HG02678 (cell line): ENCODE measurements at regions not wholly inside any gene's neighbourhood (a gene's known extent, or its start where the extent isn't known, plus 50 kb on each side); places are given as distances from the start of the nearest gene placed in this dataset.
A peak's percentile ranks its signal among the peaks of the same experiment; 100 is the strongest.

ENCODE experiments used
- ATAC-seq: cut with Tn5 transposase; IDR thresholded peaks from one replicate; pipeline ENCODE4 v1.9.1; 2021; ENCODE audit warnings: mild to moderate bottlenecking, moderate library complexity; ENCODE audit not compliant: unreplicated experiment

DNA sequence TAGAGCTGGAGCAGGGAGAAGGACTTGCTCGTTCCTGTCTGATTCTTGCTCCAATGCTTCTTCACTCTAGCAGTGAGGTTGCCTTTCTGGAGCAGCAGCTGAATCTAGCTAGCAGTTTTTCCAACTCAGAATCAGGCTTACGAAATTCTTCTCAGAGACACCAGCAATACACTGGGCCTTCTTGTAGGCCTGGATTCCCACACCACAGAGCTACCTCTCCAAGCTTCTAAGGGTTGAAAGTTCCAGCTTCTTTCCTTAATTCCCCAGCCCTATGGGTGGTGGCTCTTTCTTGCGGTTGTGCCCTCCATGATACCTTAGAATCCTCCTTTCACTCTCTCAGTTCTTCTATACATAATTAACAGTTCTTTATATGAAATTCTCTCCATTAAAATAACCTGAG, 586.6 kb downstream of the INHBA start:
- ATAC-seq: no peak

DNA sequence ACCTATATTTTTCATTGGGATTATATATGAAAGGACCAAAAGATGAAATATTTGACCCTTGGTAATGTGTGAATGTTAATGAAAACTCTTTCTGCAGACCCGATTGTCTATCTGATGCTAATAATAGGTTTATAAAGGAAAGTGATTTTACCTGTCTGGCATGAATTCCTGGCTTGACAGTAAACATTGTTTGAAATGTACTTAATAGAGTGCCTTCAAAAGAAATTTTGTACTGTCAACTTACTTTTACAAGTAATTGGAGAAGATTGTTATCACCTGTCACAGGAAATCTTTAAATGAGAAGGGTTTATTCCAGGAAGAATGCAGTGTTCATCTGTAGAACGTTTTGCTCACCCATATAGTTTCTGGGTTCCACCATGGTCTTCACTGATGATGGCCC, 588.2 kb downstream of the INHBA start:
- no peak for ATAC-seq

DNA sequence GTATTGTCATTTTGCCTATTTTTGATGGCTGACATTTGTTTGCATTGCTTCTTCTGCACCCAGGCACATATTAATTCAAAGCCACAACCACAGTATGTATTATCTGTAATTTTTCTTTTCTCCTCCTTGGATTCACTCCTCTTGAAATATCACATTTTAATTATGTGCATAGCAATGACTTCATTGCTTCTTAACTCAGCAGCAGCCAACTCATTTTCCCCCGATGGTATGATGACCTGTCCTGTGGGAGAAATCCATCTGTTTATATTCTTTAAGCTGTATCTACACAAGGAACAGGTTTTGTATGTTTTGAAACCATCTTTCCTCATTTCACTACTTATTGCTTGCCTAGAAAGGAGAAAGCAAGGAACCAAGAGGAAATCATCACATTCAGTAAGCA, 588.8 kb downstream of the INHBA start:
- ATAC-seq: no peak

DNA sequence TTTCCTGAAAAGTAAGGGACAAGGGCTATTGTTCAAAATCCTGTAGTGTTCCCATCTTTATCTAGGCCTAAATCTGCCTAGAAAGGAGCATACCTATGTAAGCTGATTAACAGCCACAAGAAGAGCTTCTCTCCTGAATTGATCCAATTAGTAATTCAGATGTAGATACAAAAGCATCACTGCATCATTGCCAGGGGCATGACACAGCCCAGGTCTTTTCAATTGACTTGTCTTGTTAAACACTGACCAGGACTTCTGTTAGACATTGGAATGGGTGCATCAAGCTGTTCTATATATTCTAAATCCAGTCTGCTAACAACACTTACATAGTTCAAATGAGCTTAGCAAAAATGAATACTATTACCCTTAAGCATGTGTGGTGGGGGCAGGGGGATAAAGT, 589.2 kb downstream of the INHBA start:
- ATAC-seq: no peak

DNA sequence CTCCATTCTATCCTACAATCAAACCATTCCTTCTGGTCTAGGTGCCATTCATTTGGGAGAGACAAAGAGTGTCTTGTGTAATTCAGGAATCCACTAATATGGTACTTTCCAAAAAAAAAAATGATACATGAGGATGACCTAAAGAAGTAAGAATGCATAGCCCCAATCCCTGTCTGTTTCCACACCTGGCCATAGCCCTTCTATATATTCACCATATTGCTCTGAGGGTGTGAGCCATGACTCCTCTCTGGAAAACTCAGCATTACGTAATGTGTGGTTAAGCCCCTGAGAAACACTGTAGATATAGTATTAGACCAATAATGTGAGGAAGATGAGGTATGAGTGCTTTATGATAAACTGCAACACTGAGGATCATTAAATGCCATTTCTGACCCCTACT, 592.7 kb downstream of the INHBA start:
- no peak for ATAC-seq

DNA sequence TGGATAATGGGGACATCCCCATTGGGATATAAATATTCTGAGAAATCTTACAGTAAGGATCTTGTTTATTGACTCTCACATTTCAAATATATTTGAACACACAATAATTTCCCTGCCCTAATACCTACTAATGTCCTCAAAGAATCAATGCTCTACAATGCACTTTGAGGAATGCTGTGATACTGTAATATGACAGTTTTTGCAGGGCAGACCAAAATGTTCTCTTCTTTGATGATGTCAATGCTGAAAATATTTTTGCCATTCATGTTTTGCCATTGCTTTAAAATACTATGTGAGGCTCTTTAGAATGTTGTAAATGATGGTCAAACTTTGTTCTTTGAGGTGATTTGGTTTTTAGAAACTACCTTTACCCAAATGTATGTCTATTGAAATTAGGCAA, 594.1 kb downstream of the INHBA start:
- ATAC-seq: no peak

DNA sequence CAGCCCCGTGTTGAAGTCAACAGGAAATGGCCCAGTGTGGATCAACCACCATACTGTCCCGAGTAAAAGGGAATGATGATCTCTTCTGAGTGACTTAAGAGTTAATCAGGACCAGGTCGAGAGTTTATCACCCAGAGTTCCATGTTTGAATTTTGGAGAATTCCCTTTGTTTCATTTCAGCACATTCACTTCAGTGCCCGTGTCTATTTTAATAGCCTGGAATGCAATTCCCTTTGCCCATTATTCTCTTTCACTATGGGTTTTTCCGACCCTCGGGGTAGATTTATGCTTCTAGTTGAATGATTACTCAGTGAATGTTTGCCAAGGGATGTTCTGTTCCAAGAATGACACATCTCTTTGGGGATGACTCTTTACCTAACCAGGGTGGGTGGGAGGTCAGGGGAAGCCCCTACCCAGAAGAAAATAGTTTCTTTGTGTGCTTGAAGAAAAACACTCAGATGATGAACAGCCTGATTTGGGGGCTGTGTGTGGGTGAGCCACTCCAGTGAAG, 594.9 kb downstream of the INHBA start:
- peak; percentile 47 for ATAC-seq

DNA sequence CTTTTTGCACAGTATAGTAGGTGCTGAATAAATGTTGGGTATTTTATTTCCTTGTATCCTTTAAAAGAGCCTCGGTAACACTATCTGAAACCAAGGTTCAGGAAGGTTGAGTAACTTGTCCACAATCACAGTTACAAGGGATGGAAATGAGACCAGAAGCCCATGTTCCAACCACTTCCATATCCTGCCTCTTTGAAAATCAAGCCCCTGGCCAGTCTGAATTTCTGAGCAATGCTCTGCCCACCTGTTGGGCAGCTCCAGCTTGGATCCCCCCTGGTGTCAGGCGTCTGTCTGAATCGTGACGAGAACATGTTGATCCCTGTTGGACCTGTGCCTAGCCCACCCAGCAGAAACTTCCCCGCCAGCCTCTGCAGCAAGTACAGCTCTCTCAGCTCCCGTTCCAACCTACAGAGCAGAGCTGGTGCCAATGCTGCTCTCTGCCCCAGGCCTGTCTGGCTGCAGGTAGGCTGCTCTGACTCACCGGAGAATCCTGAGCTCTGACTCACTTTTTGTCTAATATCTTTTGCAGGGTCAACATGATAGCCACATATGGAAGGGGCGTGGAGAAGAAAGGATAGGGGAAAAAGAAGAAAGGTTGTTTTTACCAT, 595.5 kb downstream of the INHBA start:
- ATAC-seq: no peak

DNA sequence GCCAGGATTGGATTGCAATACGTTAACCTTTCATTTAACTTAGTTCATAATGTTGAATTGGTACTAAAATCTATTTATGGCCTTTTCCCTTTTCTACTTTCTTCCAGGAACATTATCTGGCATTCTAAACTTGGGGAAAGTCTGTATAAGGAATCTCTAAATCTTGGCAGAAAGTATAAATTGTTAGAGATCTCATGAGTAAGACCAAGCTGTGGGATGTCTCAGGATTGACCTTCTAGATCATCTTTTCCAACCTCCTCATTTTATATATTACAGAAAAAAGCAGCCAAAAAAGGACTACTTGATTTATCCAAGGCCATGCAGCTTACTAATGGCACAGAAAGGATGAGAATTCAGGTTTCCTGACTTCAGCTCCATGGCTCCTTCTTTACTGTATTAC, 598.3 kb downstream of the INHBA start:
- no peak for ATAC-seq

DNA sequence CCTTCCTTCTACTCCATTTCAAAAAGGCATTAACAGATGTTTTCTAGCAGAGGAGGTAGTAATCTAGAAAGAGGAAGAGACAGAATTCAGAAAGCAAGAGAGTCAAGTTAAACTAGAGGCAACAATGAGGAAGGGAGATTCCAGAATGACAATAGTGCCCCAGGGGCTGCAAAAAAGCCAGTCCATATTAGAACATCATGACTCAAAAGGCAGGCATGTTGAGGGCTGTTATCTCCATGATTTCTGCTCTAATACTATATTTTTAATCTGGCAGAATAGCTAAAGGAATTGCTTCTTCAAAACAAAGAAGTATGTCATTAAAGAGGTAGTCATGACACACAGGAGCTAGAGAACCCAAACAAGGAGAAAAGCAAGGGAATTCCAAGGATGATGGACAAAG, 599.6 kb downstream of the INHBA start:
- ATAC-seq: peak; percentile 63

DNA sequence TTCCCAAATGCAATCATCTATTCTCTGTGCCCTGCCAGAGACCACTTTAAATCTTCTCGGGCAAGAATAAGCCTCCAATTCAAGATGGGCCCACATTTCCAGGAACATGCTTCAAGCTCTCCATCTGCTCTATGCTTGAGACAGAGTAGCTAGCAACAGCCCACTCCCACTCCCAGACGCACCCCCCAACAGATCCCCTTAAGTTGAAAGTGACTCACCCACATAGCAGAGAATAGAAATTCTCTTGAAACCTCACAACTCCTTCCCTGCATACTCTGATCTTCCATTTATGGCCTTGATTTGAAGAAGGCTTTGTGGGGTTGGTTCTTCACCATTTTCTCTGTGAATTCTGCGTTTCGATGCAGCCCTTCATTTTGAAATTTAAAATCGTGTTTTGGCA, 604.0 kb downstream of the INHBA start:
- no peak for ATAC-seq

DNA sequence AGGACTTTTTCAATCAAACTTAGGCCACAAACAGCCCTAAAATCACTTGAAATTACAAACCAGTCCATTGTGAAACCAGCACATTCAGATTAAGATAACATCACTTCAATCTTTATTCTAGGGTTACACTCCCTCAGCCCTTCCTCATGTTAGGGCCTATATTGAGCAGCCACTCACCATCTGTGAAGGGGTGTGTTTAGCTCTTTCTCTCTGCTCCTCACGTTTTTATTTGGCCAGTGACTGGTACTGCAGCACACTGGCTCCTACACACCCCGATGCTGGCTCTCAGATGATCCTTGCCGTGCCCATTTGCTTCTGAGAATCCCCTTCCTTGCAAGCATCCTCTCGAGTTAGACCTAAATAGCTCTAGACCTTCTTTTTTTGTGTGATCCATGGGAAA, 604.5 kb downstream of the INHBA start:
- no peak for ATAC-seq

DNA sequence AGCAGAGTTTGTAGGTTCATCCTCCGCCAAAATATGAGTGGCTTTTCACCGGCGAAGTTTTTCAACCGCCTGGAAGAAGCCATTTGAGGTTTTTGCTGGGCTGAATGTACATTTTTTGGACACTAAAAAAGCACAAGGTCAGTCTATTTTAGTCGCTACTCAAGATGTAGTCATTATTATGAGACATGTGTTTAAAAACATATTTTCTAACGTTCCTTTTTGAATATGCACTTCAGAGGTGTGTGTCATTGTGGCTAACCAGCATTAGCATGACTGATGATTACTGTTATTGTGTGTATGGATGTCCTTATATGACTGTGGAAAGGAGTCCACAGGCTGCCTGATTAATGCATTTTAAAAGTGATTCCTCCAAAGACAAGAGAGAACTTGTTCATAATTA, 605.4 kb downstream of the INHBA start:
- no peak for ATAC-seq

DNA sequence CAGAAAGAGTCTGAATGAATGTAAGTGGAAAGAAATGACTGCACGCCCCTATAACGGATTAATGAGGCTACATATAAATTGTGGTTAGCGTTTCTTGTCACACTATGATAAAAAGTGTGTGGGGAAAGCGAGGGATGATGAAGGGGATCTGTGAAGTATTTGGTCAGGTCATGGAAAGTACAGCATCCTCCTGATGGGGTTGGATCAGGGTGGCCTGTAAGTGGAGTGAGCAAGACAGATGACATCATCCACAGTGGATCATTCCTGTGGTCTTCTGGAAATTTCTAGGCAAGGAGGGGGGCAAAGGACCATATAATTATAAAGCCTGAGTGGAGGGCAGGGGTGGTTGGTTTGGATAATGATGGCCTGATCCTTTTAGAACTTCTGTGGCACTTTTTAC, 606.0 kb downstream of the INHBA start:
- ATAC-seq: no peak

DNA sequence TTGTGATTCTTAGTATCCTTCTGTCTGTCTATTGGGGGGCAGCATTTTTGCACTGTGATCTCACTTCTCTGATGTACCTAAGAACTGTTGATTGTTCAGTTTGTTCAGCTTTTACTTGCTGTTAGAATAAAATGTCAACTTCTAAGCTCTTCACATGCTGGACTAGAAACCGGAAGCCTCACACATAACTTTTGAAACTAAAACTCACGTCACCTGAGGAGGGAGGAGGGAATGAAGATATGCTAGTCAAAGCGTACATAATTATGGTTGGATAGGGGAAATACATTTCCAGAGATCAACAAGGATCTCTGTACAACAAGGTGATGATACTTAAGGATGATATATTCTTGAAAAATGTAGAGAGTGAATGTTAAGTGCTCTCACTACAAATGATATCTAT, 609.7 kb downstream of the INHBA start:
- ATAC-seq: no peak

DNA sequence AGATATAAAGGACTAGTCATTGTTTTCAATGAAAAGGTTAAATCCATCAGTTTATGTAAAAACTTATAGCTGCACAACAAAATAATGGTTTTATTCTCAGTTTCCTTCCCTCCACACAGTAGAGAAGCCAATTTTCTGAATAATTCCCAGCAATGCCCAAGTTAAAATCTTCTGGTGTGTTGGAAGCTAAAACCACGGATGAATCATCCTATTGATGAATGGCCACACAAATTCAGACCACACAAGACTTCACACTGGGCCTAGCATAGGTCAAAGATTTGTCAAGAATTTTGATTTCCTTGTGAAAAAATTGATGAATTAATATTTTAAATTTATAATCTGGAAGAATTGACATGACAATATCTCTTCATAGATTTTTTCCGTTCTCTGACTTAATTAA, 617.6 kb downstream of the INHBA start:
- no peak for ATAC-seq

DNA sequence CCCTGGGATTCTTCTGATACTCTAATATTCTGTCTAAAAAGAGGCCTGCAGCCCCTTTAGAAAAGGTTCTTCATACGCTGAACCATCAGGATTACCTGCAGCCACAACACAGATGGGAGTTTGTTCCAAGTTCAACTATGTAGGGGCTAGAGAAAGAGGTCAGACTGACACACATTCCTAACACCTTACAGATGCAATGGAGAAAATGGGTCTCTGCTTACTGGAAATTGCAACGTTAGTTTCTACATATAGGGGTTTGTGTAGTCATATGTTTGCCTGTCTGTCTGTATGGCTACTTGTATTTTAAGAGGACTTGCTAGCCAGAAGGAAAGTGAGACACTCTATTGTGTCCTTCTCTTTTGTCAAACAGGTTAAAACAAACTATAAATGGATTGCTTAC, 618.5 kb downstream of the INHBA start:
- ATAC-seq: no peak

DNA sequence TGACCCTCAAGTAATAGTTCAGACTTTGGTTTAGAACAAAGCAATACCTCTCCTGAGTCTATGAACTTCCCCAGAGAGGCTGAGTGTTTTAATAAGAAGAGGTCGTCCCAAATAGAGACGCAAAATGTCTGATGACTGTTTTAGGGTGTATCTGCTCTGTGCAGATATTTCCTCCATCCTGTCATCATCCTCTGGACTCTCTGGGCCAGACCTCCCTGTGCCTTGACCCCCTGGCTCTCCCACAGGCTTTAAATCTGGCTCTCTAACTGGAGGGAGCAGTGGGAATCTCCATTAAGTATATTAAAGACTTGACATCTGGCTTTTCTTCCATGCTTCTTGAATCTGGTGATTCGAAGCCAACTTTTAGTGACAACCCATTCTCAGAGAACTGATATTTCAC, 633.3 kb downstream of the INHBA start:
- no peak for ATAC-seq

DNA sequence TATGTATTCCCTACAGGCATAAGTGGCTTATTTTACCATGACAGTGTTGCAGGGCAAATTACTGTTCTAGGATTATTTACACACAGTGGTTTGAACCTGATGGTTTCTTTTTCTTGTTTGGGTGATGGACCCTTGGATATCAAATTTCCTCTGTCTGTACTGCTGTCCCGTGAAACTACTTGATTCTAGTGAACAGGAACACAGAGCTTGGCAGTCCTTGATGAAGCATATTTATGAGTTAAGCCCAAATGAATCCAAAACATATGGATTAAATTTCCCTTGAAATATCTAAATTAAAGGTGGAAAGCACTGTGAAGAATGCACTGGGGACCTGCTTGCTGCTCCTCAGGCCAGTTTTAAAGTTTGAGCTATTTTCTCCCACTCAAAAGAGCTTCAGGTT, 635.3 kb downstream of the INHBA start:
- ATAC-seq: no peak

DNA sequence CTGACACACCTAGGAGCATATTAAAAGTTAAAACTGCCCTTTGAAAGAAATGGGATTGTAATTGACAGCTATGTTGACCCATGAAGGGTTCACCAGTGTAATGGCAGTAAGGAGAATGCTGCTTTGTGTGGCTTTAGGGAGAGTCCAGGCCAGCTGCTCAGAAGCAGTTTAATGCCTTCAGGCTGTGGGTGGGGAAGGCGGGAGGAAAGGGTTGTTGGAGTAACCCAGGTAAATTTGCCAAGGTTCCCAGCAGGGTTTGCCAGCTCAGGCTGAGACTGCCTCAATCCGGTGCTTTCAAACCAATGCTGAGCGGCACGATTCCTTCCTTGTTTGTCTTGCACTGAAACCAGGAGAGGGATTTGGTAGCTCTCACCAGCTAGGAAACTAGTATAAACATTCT, 637.2 kb downstream of the INHBA start:
- no peak for ATAC-seq

DNA sequence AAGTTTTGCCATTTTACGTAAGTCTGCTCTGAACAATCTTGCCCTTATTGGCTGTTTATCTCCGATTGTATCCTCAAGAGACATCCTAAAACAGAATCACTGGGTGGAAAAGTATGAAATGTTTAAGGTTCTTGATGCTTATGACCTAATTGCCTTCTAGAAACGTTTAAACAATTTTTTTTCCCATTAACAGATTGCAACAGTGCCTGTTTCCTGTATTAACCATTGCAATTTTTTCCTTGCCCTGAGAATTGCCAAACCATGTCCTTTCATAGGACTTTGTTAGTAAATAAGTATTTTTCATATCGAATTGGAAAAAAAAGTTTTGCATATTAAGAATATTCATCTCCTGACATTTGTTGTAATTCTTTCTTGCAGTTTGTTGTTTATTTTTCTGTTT, 639.8 kb downstream of the INHBA start:
- no peak for ATAC-seq

DNA sequence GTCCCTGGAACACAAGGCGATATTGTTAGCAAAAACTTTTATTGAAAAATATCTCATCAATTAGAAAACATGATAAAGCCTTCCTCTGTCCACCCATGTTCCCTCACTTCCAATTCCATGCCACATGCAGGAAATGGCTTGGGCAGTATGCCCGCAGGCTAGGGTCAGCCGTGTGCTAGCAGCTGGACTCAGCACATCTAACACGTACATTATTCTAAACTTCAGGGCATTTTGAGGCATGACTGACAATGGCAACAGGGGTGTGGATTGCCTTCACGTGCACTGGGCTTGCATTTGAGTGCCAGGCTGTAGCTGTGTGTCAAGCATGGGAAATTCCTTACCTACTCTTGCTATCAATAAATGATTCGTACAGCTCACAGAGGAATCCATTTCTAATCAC, 642.1 kb downstream of the INHBA start:
- ATAC-seq: no peak

DNA sequence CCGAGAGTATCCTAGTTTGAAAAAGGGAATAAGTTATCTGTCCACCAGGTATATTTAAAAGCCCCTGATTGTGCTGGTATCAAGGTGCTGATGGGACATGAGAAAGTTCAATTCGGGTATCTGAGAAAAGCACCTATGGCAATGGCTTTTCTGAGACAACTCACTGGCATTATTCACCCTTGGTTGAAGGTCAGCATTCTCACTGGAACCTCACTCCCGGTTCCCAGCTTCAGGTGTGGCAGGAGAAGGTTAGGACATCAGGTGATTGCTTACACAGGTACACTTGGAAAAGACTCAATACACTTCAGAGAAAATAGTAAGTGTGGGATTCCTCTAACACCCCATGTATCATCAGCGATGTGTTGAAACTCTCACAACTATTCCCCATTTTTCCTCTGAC, 643.1 kb downstream of the INHBA start:
- no peak for ATAC-seq
